H1 (cell line): ENCODE measurements at regions not wholly inside any gene's neighbourhood (a gene's known extent, or its start where the extent isn't known, plus 50 kb on each side); places are given as distances from the start of the nearest gene placed in this dataset.

Experiments used
- CTCF ChIA-PET: fragments of 300-600 bp; sonication (Branson Sonifier 250); formaldehyde crosslinking; loops from one replicate; lab custom pipeline; 2021; ENCODE audit not compliant: partially characterized antibody; lab: Charles Lee
- POLR2A ChIA-PET: fragments of 300-600 bp; sonication (Branson Sonifier 250); formaldehyde crosslinking; loops from one replicate; lab custom pipeline; 2021; ENCODE audit warnings: inconsistent platforms; ENCODE audit not compliant: partially characterized antibody; lab: Charles Lee
- DNase-seq, 2 experiments: peaks; one replicate each; pipeline versions ENCODE4 v3.0.0 to v3.0.0-alpha.2; 2010 to 2022; ENCODE audit warnings: low spot score in 2 of 2, low read depth in 1 of 2, mixed read lengths in 1 of 2
- FAIRE-seq: peaks from 2 replicates; lab custom pipeline; 2011; peaks lifted over from hg19 to GRCh38; lab: Jason Lieb, UNC
- H2AFZ ChIP-seq: 2 replicates; pipeline ENCODE4 v1.8.1; 2012; ENCODE audit warnings: low read length, inconsistent platforms
- H2AK5ac ChIP-seq: 2 replicates; pipeline ENCODE4 v1.6.1; 2013; ENCODE audit warnings: low read depth, low read length
- H2BK120ac ChIP-seq: replicated peaks from 2 replicates; pipeline ENCODE3; 2013; ENCODE audit warnings: low read depth, low read length, inconsistent platforms
- H2BK12ac ChIP-seq: 2 replicates; pipeline ENCODE4 v1.6.1; 2013; ENCODE audit warnings: low read depth, low read length
- H2BK15ac ChIP-seq: 2 replicates; pipeline ENCODE4 v1.6.1; 2013; ENCODE audit warnings: low read length
- H2BK20ac ChIP-seq: 2 replicates; pipeline ENCODE4 v1.6.1; 2013; ENCODE audit warnings: low read length
- H2BK5ac ChIP-seq: 2 replicates; pipeline ENCODE4 v1.6.1; 2013; ENCODE audit warnings: low read depth, low read length
- H3K14ac ChIP-seq: 2 replicates; pipeline ENCODE4 v1.6.1; 2013; ENCODE audit warnings: inconsistent platforms; ENCODE audit not compliant: insufficient read length
- H3K18ac ChIP-seq: 2 replicates; pipeline ENCODE4 v1.6.1; 2013; ENCODE audit warnings: low read length; ENCODE audit errors: extremely low read depth
- H3K23ac ChIP-seq: 2 replicates; pipeline ENCODE4 v1.6.1; 2013; ENCODE audit warnings: inconsistent platforms; ENCODE audit not compliant: insufficient read length
- H3K23me2 ChIP-seq: 2 replicates; pipeline ENCODE4 v1.6.1; 2013; ENCODE audit warnings: low read depth, low read length
- H3K27ac ChIP-seq: 2 replicates; pipeline ENCODE4 v1.6.1; 2011; ENCODE audit warnings: low read depth, low read length, inconsistent platforms
- H3K27me3 ChIP-seq, 4 experiments: replicated peaks in 1 of 4; 1 replicate in 1 of 4; 2 replicates in 3 of 4; pipeline versions ENCODE4 v1.6.1 to v1.8.1; 2011 to 2013; ENCODE audit warnings: low read length in 3 of 4, mild to moderate bottlenecking in 3 of 4, inconsistent platforms in 2 of 4, mixed read lengths in 2 of 4, moderate library complexity in 1 of 4; ENCODE audit not compliant: control insufficient read depth in 3 of 4, insufficient read depth in 3 of 4; ENCODE audit errors: extremely low read depth in 1 of 4
- H3K36me3 ChIP-seq, 4 experiments: 2 replicates each; pipeline versions ENCODE4 v1.6.1 to v1.8.1; 2011 to 2013; ENCODE audit warnings: mild to moderate bottlenecking in 4 of 4, low read length in 3 of 4, moderate library complexity in 2 of 4, control low read depth in 1 of 4, inconsistent platforms in 1 of 4; ENCODE audit not compliant: insufficient read depth in 4 of 4, control insufficient read depth in 2 of 4
- H3K4ac ChIP-seq: replicated peaks from 2 replicates; pipeline ENCODE3; 2013; ENCODE audit warnings: low read length, low read depth, mixed read lengths, inconsistent platforms; ENCODE audit not compliant: insufficient read length
- H3K4me1 ChIP-seq, 4 experiments: replicated peaks in 1 of 4; 1 replicate in 1 of 4; 2 replicates in 3 of 4; pipeline versions ENCODE4 v1.6.1 to v1.8.1; 2011 to 2013; ENCODE audit warnings: low read length in 3 of 4, inconsistent platforms in 2 of 4, mixed read lengths in 1 of 4; ENCODE audit not compliant: insufficient read depth in 4 of 4, control insufficient read depth in 3 of 4
- H3K4me2 ChIP-seq, 2 experiments: 2 replicates each; pipeline versions ENCODE4 v1.6.1 to v1.8.1; 2011 to 2013; ENCODE audit warnings: low read depth in 2 of 2, low read length in 2 of 2, control low read depth in 1 of 2, inconsistent platforms in 1 of 2, mild to moderate bottlenecking in 1 of 2; ENCODE audit not compliant: insufficient read depth in 1 of 2
- H3K4me3 ChIP-seq, 4 experiments: fragments of 200-600, 300-600 bp in 1 of 4; sonication (generic), shearing (Covaris generic), sonication (Bioruptor Twin) in 1 of 4; 2 replicates each; pipeline versions ENCODE4 v1.5.1 to v1.8.1; 2011 to 2016; ENCODE audit warnings: low read length in 4 of 4, low read depth in 3 of 4, control low read depth in 2 of 4, inconsistent platforms in 2 of 4, mild to moderate bottlenecking in 2 of 4, mixed read lengths in 1 of 4, moderate library complexity in 1 of 4; ENCODE audit not compliant: insufficient read depth in 2 of 4; ENCODE audit errors: extremely low read depth in 1 of 4
- H3K56ac ChIP-seq: replicated peaks from 2 replicates; pipeline ENCODE3; 2013; ENCODE audit warnings: low read depth, mild to moderate bottlenecking, mixed read lengths, low read length, inconsistent platforms; ENCODE audit not compliant: insufficient read length
- H3K79me1 ChIP-seq: 2 replicates; pipeline ENCODE4 v1.6.1; 2013; ENCODE audit warnings: low read depth, low read length, control low read depth
- H3K79me2 ChIP-seq, 2 experiments: 2 replicates each; pipeline versions ENCODE4 v1.6.1 to v1.8.1; 2012 to 2013; ENCODE audit warnings: low read length in 2 of 2, mild to moderate bottlenecking in 2 of 2, inconsistent platforms in 1 of 2; ENCODE audit not compliant: insufficient read depth in 2 of 2, control insufficient read depth in 1 of 2
- H3K9ac ChIP-seq, 4 experiments: replicated peaks in 1 of 4; 1 replicate in 1 of 4; 2 replicates in 3 of 4; pipeline versions ENCODE4 v1.6.1 to v1.8.1; 2011 to 2013; ENCODE audit warnings: low read depth in 3 of 4, low read length in 3 of 4, control low read depth in 2 of 4, mild to moderate bottlenecking in 2 of 4, moderate library complexity in 2 of 4, inconsistent platforms in 1 of 4; ENCODE audit errors: extremely low read depth in 1 of 4
- H3K9me3 ChIP-seq, 2 experiments: 2 replicates each; pipeline versions ENCODE4 v1.6.1 to v1.8.1; 2012 to 2013; ENCODE audit warnings: mild to moderate bottlenecking in 2 of 2, moderate library complexity in 2 of 2, control low read depth in 1 of 2, inconsistent platforms in 1 of 2, low read depth in 1 of 2, low read length in 1 of 2, mixed read lengths in 1 of 2; ENCODE audit not compliant: insufficient read depth in 2 of 2
- H4K20me1 ChIP-seq, 2 experiments: replicated peaks in 1 of 2; 2 replicates each; pipeline versions ENCODE3 to v1.8.1; 2011 to 2013; ENCODE audit warnings: inconsistent platforms in 2 of 2, low read length in 2 of 2, mild to moderate bottlenecking in 1 of 2; ENCODE audit not compliant: insufficient read depth in 2 of 2, control insufficient read depth in 1 of 2
- H4K5ac ChIP-seq: 2 replicates; pipeline ENCODE4 v1.6.1; 2013; ENCODE audit warnings: low read length, low read depth, mixed read lengths, inconsistent platforms; ENCODE audit not compliant: insufficient read length
- H4K8ac ChIP-seq: 2 replicates; pipeline ENCODE4 v1.8.0; 2013; ENCODE audit warnings: mild to moderate bottlenecking, moderate library complexity, low read length, inconsistent platforms; ENCODE audit not compliant: insufficient read depth; ENCODE audit errors: extremely low read depth
- H4K91ac ChIP-seq: replicated peaks from 2 replicates; pipeline ENCODE3; 2013; ENCODE audit warnings: low read length, mixed read lengths, inconsistent platforms; ENCODE audit not compliant: insufficient read length
- CHD1 ChIP-seq: IDR thresholded peaks from 2 replicates; pipeline ENCODE4 v1.6.1; 2012; ENCODE audit warnings: low read depth, low read length, improper control_type of control experiment
- FOSL1 ChIP-seq: IDR thresholded peaks from 2 replicates; pipeline ENCODE4 v1.6.1; 2011; ENCODE audit warnings: mild to moderate bottlenecking, low read depth, low read length, moderate library complexity; ENCODE audit not compliant: insufficient read depth
- GTF2F1 ChIP-seq: IDR thresholded peaks from 2 replicates; pipeline ENCODE4 v1.6.1; 2012; ENCODE audit warnings: low read depth, low read length, improper control_type of control experiment, borderline replicate concordance
- HDAC2 ChIP-seq, 2 experiments: fragments of 300-600 bp in 1 of 2; sonication (generic) in 1 of 2; IDR thresholded peaks; 2 replicates each; pipeline ENCODE4 v1.6.1; 2011 to 2012; ENCODE audit warnings: low read depth in 2 of 2, low read length in 2 of 2, mild to moderate bottlenecking in 2 of 2, moderate library complexity in 2 of 2, borderline replicate concordance in 1 of 2, inconsistent platforms in 1 of 2
- JUND ChIP-seq: IDR thresholded peaks from 2 replicates; pipeline ENCODE4 v1.6.1; 2011; ENCODE audit warnings: mild to moderate bottlenecking, improper control_type of control experiment, low read length
- MAFK ChIP-seq: IDR thresholded peaks from 2 replicates; pipeline ENCODE4 v1.6.1; 2012; ENCODE audit warnings: low read depth, mild to moderate bottlenecking, improper control_type of control experiment, low read length
- NRF1 ChIP-seq: IDR thresholded peaks from 2 replicates; pipeline ENCODE4 v1.6.1; 2011; ENCODE audit warnings: mild to moderate bottlenecking, low read depth, low read length, improper control_type of control experiment
- RFX5 ChIP-seq: IDR thresholded peaks from 2 replicates; pipeline ENCODE4 v1.6.1; 2011; ENCODE audit warnings: low read depth, low read length, improper control_type of control experiment, borderline replicate concordance
- WGBS, 2 experiments: shearing (Covaris generic) in 1 of 2; methylation state at CpG; one replicate each; pipeline versions ENCODE4 v1.1.6 to v1.1.7; 2013 to 2015; ENCODE audit warnings: low lambda C conversion rate in 2 of 2, mixed read lengths in 2 of 2, inconsistent platforms in 1 of 2, low coverage in 1 of 2, missing lambda C conversion rate in 1 of 2; ENCODE audit not compliant: insufficient replicate concordance in 2 of 2, insufficient coverage in 1 of 2, insufficient read length in 1 of 2; ENCODE audit errors: extremely low coverage in 1 of 2, missing lambda C conversion rate in 1 of 2; 5-methylcytosine and 5-hydroxymethylcytosine counted together

DNA sequence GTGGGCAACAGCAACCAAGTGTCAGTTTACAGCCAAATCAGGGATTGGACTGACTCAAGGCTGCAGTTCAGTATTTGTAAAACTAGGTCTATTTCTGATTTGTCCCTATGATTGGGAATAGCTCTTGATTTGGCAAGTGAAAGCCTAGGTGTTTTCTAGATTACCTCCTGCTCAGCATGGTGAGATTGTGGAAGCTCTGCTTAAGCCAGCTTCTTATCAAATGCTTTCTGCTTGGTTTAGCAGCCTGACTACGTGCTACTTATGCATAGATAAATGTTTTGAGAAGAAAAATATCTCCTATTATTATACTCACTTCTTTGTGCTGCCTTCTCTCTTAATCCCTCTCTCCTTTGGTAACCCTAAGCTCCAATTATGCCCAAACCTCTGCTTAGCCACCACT, 86.3 kb upstream of the AMOTL1 start:
- Histone ChIP-seq H2BK120ac (no peak overlapping the region), H3K56ac (no peak overlapping the region), H3K79me1 (no peaks in the 10 kb centered on the region), H3K9me3 (peaks cover 0 to under 1% of the 10 kb centered on the region in 2 experiments; a peak in 2 of 4 replicates), H2BK20ac (no peak overlapping the region), H3K4me3 (no peak overlapping the region), H2BK5ac (no peak overlapping the region), H2BK15ac (no peak overlapping the region), H4K91ac (no peak overlapping the region), H3K23me2 (no peaks in the 10 kb centered on the region), H3K36me3 (no peaks in the 10 kb centered on the region), H2AK5ac (no peak overlapping the region), H3K4me2 (no peak overlapping the region), H3K79me2 (no peaks in the 10 kb centered on the region), H3K4me1 (peaks cover 0 to 4% (median 0%) of the 10 kb centered on the region in 4 experiments; a peak in 1 of 7 replicates), H3K27ac (no peak overlapping the region), H4K20me1 (no peaks in the 10 kb centered on the region), H3K27me3 (no peaks in the 10 kb centered on the region; a peak in 1 of 7 replicates), H3K23ac (no peak overlapping the region), H3K4ac (no peak overlapping the region), H3K14ac (no peak overlapping the region), H4K8ac (no peak overlapping the region), H3K18ac (no peak overlapping the region), H3K9ac (no peak overlapping the region), H2BK12ac (no peak overlapping the region), H4K5ac (no peak overlapping the region), H2AFZ (no peak overlapping the region)
- DNase-seq (no peak), FAIRE-seq (no peak)
- ChIA-PET CTCF (interaction anchor here (0.7 to 1.2 kb wide), 3 partner anchors 16 to 216 kb away, joined by 3 read pairs; no protein-coding TSS in a partner anchor), POLR2A (interaction anchor here (0.5 to 1.0 kb wide), 3 partner anchors 26 to 63 kb away, joined by 3 read pairs; no protein-coding TSS in a partner anchor)
- TF ChIP-seq CHD1: no peak
- TF ChIP-seq JUND: no peak
- no peak for TF ChIP-seq GTF2F1
- TF ChIP-seq NRF1: no peak
- TF ChIP-seq FOSL1: no peak
- TF ChIP-seq RFX5: no peak
- TF ChIP-seq MAFK: no peak
- no peak for TF ChIP-seq HDAC2 (IDR thresholded peaks at IDR 0.05; ENCODE audit: borderline replicate concordance in 1 of 2, low read depth in 2 of 2, low read length in 2 of 2)
- 85% methylated on average over 1 of the region's 1 CpG; no CpG with 5 or more reads in 1 of the 2 experiments for WGBS, 2 experiments
